ENCODE measurements at regions not wholly inside any gene's neighbourhood (a gene's known extent, or its start where the extent isn't known, plus 50 kb on each side); places are given as distances from the start of the nearest gene placed in this dataset.

DNA sequence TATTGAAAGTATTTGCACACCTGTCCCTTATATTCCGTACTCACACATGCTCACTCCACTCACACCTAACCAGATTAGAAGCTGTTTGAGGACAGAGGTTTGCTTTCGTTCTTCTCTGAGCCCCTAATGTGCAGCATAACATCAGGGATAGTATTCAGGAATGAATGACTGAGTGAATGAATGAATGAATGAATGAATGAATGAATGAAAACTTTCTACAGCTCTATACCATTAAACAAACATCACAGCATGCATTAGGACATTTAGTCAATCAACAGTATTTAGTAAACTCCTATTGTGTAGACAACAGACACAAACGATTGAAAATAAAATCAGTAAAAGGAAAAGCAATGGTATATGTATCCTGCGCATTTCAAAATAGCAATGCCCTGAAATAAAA, 212.7 kb downstream of the SHQ1 start (continued):
- TF ChIP-seq, protein P1, sequence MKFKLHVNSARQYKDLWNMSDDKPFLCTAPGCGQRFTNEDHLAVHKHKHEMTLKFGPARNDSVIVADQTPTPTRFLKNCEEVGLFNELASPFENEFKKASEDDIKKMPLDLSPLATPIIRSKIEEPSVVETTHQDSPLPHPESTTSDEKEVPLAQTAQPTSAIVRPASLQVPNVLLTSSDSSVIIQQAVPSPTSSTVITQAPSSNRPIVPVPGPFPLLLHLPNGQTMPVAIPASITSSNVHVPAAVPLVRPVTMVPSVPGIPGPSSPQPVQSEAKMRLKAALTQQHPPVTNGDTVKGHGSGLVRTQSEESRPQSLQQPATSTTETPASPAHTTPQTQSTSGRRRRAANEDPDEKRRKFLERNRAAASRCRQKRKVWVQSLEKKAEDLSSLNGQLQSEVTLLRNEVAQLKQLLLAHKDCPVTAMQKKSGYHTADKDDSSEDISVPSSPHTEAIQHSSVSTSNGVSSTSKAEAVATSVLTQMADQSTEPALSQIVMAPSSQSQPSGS (IDR thresholded peaks at IDR 0.05; ENCODE audit: low read length), result no peak

Data from H1 (cell line).